ENCODE measurements at regions not wholly inside any gene's neighbourhood (a gene's known extent, or its start where the extent isn't known, plus 50 kb on each side); places are given as distances from the start of the nearest gene placed in this dataset.
A peak's percentile ranks its signal among the peaks of the same experiment; 100 is the strongest.

GRCh38 chr2:8297376-8298231 is 384.3 kb upstream of the ID2 start:
- Histone ChIP-seq H3K4me2 (replicated peaks; ENCODE audit: extremely low read depth, low read length, poor library complexity, severe bottlenecking) (no peak overlapping the region), H3K4me1 (ENCODE audit: control insufficient read depth in 1 of 2, insufficient read depth in 2 of 2, low read length in 2 of 2) (peaks cover 54 to 63% of the 10 kb centered on the region in 2 donors), H3K27ac (ENCODE audit: low read depth in 1 of 2, low read length in 2 of 2) (peak overlapping the region; percentile 82 to 84), H2AFZ (ENCODE audit: insufficient read depth, low read depth, low read length, poor library complexity, severe bottlenecking) (no peak overlapping the region), H3K9me3 (replicated peaks in 1 of 2; ENCODE audit: control insufficient read depth in 1 of 2, insufficient read depth in 1 of 2, low read length in 2 of 2) (no peaks in the 10 kb centered on the region), H4K20me1 (ENCODE audit: insufficient read depth, low read length) (no peaks in the 10 kb centered on the region), H3K36me3 (replicated peaks in 1 of 2; ENCODE audit: control insufficient read depth in 1 of 2, insufficient read depth in 2 of 2, low read length in 2 of 2) (no peaks in the 10 kb centered on the region), H3K79me2 (ENCODE audit: insufficient read depth, low read length) (no peaks in the 10 kb centered on the region), H3K4me3 (replicated peaks in 1 of 3; ENCODE audit: low read depth in 2 of 3, low read length in 3 of 3) (peak overlapping the region in 1 of 3 experiments; percentile 5), H3K9ac (ENCODE audit: insufficient read depth, low read length, poor library complexity, severe bottlenecking) (no peak overlapping the region), H3K27me3 (ENCODE audit: control insufficient read depth in 2 of 2, insufficient read depth in 2 of 2, low read length in 2 of 2) (no peaks in the 10 kb centered on the region)
- Mint-ChIP-seq H3K4me3 (no peak overlapping the region), H3K27ac (peak overlapping the region; percentile 93 to 98 (median 96)), H3K36me3 (peaks cover 9 to 10% of the 10 kb centered on the region in 2 donors), H3K27me3 (ENCODE audit: low read depth in 3 of 3) (peaks cover 2 to 3% (median 2%) of the 10 kb centered on the region in 3 donors), H3K4me1 (peaks cover 61% of the 10 kb centered on the region), H3K9me3 (peaks cover 0 to 10% (median 7%) of the 10 kb centered on the region in 7 donors)
- intact Hi-C loops (cut with micrococcal nuclease): no loop called here
- no peak for TF ChIP-seq CTCF (IDR thresholded peaks at IDR 0.05)
- no peak for DNase-seq
- WGBS (ENCODE audit: insufficient coverage): 90% methylated on average over 5 of the region's 8 CpGs

GRCh38 chr2:8298783-8299182 is 383.1 kb upstream of the ID2 start:
- Histone ChIP-seq H3K4me1 (ENCODE audit: control insufficient read depth in 1 of 2, insufficient read depth in 2 of 2, low read length in 2 of 2) (peaks cover 66 to 75% of the 10 kb centered on the region in 2 donors), H3K27me3 (ENCODE audit: control insufficient read depth in 2 of 2, insufficient read depth in 2 of 2, low read length in 2 of 2) (no peaks in the 10 kb centered on the region), H3K9me3 (replicated peaks in 1 of 2; ENCODE audit: control insufficient read depth in 1 of 2, insufficient read depth in 1 of 2, low read length in 2 of 2) (no peaks in the 10 kb centered on the region), H3K79me2 (ENCODE audit: insufficient read depth, low read length) (no peaks in the 10 kb centered on the region), H2AFZ (ENCODE audit: insufficient read depth, low read depth, low read length, poor library complexity, severe bottlenecking) (no peak overlapping the region), H3K4me3 (replicated peaks in 1 of 3; ENCODE audit: low read depth in 2 of 3, low read length in 3 of 3) (peak overlapping the region in 1 of 3 experiments; percentile 5), H4K20me1 (ENCODE audit: insufficient read depth, low read length) (no peaks in the 10 kb centered on the region), H3K9ac (ENCODE audit: insufficient read depth, low read length, poor library complexity, severe bottlenecking) (no peak overlapping the region), H3K27ac (ENCODE audit: low read depth in 1 of 2, low read length in 2 of 2) (peak overlapping the region; percentile 82 to 84), H3K36me3 (replicated peaks in 1 of 2; ENCODE audit: control insufficient read depth in 1 of 2, insufficient read depth in 2 of 2, low read length in 2 of 2) (no peaks in the 10 kb centered on the region), H3K4me2 (replicated peaks; ENCODE audit: extremely low read depth, low read length, poor library complexity, severe bottlenecking) (no peak overlapping the region)
- Mint-ChIP-seq H3K27me3 (ENCODE audit: low read depth in 3 of 3) (peaks cover 0 to 3% (median 0%) of the 10 kb centered on the region in 3 donors), H3K4me3 (peak overlapping the region in 1 of 2 donors; percentile 51), H3K4me1 (peaks cover 72% of the 10 kb centered on the region), H3K9me3 (peaks cover 0 to 10% (median 3%) of the 10 kb centered on the region in 7 donors), H3K36me3 (peaks cover 9 to 10% of the 10 kb centered on the region in 2 donors), H3K27ac (peak overlapping the region; percentile 93 to 98 (median 96))
- DNase-seq: peak; percentile 96 to 99 (median 98)
- no peak for TF ChIP-seq CTCF (IDR thresholded peaks at IDR 0.05)
- intact Hi-C loops (cut with micrococcal nuclease): no loop called here
- WGBS (ENCODE audit: insufficient coverage): 5% methylated on average over 3 of the region's 3 CpGs

Measured in CD14-positive monocyte (primary cell).